Epithelial cell of esophagus (primary cell): ENCODE measurements at regions not wholly inside any gene's neighbourhood (a gene's known extent, or its start where the extent isn't known, plus 50 kb on each side); places are given as distances from the start of the nearest gene placed in this dataset.

Source experiments
- DNase-seq: peaks from one replicate; pipeline ENCODE4 v3.0.0; 2010; ENCODE audit warnings: low read depth
- H3K4me3 ChIP-seq: 2 replicates; pipeline ENCODE4 v1.5.1; 2011; ENCODE audit warnings: mild to moderate bottlenecking, low read length, control low read depth
- CTCF ChIP-seq: IDR thresholded peaks from 2 replicates; pipeline ENCODE4 v1.5.1; 2011; ENCODE audit warnings: low read depth, mild to moderate bottlenecking, low read length, control low read depth, inconsistent platforms; ENCODE audit not compliant: insufficient read depth; ENCODE audit errors: missing control alignments

DNA sequence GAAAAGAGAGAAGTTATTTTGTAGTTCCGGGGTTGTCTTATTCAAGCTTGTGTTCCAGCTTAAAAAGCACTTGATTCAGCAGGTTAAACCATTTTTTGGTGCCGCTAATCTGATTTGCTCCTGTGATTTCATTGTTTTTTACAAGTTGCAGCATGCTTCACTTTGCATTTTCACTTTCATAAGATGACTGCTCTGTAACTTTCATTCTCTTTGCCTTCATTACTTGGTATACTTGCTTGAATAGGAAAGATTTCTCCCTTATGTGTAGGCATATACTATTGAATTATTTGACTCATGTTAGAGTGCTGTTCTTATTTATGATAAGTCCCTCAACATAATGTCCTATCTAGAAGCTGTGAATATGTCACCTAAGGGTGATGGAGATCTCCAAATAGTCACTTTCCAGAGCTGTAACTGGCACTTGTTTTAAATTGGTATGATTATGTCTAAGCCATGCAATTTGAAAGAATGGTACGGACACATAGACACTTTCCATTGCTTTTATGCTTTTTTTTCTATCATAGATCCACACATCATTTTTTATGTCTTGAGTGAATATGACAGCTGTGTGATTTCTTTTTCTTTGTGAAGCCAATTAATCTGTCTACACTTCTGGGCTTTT lies 254.5 kb downstream of the DSEL start:
- DNase-seq: peak; percentile 60
- no peak overlapping the region for H3K4me3 ChIP-seq
- TF ChIP-seq CTCF: no peak

- H3K4me3 ChIP-seq: no peak overlapping the region
- TF ChIP-seq CTCF: no peak
- no peak for DNase-seq
These were observed 255.7 kb downstream of the DSEL start for GRCh38 chr18:67260841-67261240.

GRCh38 chr18:67250776-67251424 lies 265.6 kb downstream of the DSEL start:
- H3K4me3 ChIP-seq: no peak overlapping the region
- TF ChIP-seq CTCF: no peak
- DNase-seq: no peak

DNA sequence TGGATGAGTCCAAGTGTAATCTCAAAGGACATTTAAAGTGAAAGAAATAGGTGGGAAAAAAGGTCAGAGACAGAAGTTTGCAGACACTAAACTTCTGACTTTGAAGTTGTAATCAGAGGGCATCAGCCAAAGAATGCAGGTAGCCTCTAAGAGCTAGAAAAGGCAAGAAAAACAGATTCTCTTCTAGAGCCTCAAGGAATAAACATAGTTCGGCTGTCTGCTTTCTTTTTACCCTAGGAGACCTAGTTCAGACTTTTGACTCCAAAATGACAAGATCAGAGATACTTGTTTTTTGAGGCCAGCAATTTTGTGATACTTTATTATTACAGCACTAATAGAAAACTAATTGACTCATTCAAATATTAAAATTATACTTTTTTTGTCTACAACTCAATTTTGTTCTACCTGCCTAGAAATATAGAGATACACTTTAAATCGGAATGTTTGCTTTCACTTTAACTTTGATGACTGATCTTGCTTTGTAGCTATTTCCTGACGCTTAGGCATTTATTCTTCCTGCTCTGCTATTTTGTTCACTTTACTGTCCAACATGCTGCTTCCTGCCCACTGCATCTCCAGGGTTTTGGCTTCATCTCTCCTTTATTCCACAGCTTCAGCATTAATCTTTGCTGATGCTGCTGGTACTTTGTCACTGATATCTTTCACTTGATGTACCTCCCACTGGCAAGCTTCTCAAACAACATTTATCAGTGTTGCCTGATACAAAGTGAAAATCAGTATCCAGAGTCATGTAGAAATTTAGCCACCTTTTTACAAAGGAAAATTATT lies 272.5 kb downstream of the DSEL start:
- H3K4me3 ChIP-seq: no peak overlapping the region
- no peak for TF ChIP-seq CTCF
- DNase-seq: peak; percentile 38

GRCh38 chr18:67242001-67242400 lies 274.5 kb downstream of the DSEL start:
- peak; percentile 43 for DNase-seq
- TF ChIP-seq CTCF: no peak
- no peak overlapping the region for H3K4me3 ChIP-seq

GRCh38 chr18:67241299-67241698 lies 275.2 kb downstream of the DSEL start:
- H3K4me3 ChIP-seq: no peak overlapping the region
- TF ChIP-seq CTCF: no peak

More at GRCh38 chr18:67241299-67241698, 275.2 kb downstream of the DSEL start:
- DNase-seq: no peak
